ENCODE measurements at regions not wholly inside any gene's neighbourhood (a gene's known extent, or its start where the extent isn't known, plus 50 kb on each side); places are given as distances from the start of the nearest gene placed in this dataset.

GRCh38 chr10:108254089-108254488, 1089.6 kb upstream of the SORCS1 start:
- TF ChIP-seq CTCF (IDR thresholded peaks at IDR 0.05 in 8 of 11, conservative IDR thresholded peaks at IDR 0.05 in 3 of 11) (no peak), POLR2A (IDR thresholded peaks at IDR 0.05) (no peak)

All from spleen (tissue), 7 donors.